ENCODE measurements at regions not wholly inside any gene's neighbourhood (a gene's known extent, or its start where the extent isn't known, plus 50 kb on each side); places are given as distances from the start of the nearest gene placed in this dataset.

DNA sequence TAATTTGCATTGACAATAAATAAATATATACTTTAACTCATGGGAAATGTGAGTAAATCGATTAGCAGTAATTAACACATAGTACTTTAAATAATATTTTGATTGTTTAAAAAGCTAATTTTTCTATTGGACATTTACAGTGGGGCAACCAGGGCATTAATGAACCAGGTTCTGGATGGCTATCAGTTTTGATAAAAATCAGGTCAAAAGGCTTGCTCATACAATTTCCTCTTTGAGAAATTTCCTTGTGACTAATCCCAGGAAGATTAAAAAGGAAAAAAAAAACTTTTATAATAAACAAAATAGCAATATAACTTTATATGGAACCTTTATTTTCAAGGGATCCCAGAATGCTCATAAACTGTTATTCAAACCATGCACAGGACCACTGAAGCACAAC lies 497.2 kb upstream of the ZEB2 start:
- TF ChIP-seq, protein P1, sequence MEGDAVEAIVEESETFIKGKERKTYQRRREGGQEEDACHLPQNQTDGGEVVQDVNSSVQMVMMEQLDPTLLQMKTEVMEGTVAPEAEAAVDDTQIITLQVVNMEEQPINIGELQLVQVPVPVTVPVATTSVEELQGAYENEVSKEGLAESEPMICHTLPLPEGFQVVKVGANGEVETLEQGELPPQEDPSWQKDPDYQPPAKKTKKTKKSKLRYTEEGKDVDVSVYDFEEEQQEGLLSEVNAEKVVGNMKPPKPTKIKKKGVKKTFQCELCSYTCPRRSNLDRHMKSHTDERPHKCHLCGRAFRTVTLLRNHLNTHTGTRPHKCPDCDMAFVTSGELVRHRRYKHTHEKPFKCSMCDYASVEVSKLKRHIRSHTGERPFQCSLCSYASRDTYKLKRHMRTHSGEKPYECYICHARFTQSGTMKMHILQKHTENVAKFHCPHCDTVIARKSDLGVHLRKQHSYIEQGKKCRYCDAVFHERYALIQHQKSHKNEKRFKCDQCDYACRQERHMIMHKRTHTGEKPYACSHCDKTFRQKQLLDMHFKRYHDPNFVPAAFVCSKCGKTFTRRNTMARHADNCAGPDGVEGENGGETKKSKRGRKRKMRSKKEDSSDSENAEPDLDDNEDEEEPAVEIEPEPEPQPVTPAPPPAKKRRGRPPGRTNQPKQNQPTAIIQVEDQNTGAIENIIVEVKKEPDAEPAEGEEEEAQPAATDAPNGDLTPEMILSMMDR (IDR thresholded peaks at IDR 0.05), result no peak
- no peak for TF ChIP-seq POLR2A (IDR thresholded peaks at IDR 0.05)

All from uterus (tissue), 2 donors.